Testis (tissue), 2 donors: ENCODE measurements at regions not wholly inside any gene's neighbourhood (a gene's known extent, or its start where the extent isn't known, plus 50 kb on each side); places are given as distances from the start of the nearest gene placed in this dataset.

Source experiments
- DNase-seq: peaks from one replicate; pipeline ENCODE4 v3.0.0-alpha.2; 2019
- H3K27ac ChIP-seq, 2 donors: fragments of 200-600 bp; sonication (generic); one replicate each; pipeline ENCODE4 v1.5.1; 2019
- H3K27me3 ChIP-seq: fragments of 200-600 bp; sonication (generic); one replicate; pipeline ENCODE4 v1.5.1; 2019
- H3K36me3 ChIP-seq: fragments of 200-600 bp; sonication (generic); one replicate; pipeline ENCODE4 v1.5.1; 2017; ENCODE audit warnings: low read depth; ENCODE audit errors: missing control alignments
- H3K4me1 ChIP-seq: fragments of 200-600 bp; sonication (generic); one replicate; pipeline ENCODE4 v1.5.1; 2019
- H3K4me3 ChIP-seq, 2 donors: fragments of 200-600 bp; sonication (generic); one replicate each; pipeline ENCODE4 v1.5.1; 2017 to 2019
- H3K9me3 ChIP-seq: fragments of 200-600 bp; sonication (generic); one replicate; pipeline ENCODE4 v1.5.1; 2017
- POLR2A ChIP-seq: fragments of 450-650 bp; IDR thresholded peaks from one replicate; pipeline ENCODE4 v1.6.1; 2017; ENCODE audit warnings: antibody characterized with exemption, mild to moderate bottlenecking, moderate library complexity
- WGBS, 2 donors: methylation state at CpG; one replicate each; pipeline ENCODE4 v1.1.5; 2018; 5-methylcytosine and 5-hydroxymethylcytosine counted together
- intact Hi-C: fragments of 100-400 bp; cut with DNase I; formaldehyde crosslinking; loops from one replicate; pipeline ENCODE4 v1.15.1; 2023; ENCODE audit warnings: low total_unique reads
- TF ChIP-seq, protein P1 (sequence below), 3 experiments: fragments of 450-650 bp in 2 of 3; fragments of 200-600 bp in 1 of 3; sonication (generic) in 1 of 3; IDR thresholded peaks; one replicate each; pipeline ENCODE4 v1.5.1; 2016 to 2019; ENCODE audit warnings: antibody characterized with exemption in 3 of 3, mild to moderate bottlenecking in 2 of 3, moderate library complexity in 1 of 3

DNA sequence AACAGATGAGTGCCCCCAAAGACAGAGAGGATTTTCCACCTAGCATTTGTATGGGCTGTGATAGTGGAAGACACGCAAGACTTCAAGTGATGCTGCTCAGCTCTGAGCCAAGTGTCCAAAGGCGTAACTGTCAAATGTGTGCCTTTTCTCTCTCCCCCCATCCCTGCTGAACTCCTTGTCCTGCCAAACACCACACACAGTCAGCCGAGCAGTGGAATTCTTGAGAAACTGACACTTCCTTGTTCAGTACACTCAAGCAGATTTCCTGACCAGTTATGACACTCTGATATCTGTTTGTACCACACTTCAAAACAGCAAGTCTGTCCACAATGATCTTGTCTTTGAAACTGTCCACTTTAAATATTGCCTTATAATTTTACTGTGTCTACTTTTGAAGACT lies 166.4 kb downstream of the PIK3R1 start:
- Histone ChIP-seq H3K36me3 (no peaks in the 10 kb centered on the region), H3K9me3 (no peaks in the 10 kb centered on the region), H3K27ac (no peak overlapping the region), H3K27me3 (no peaks in the 10 kb centered on the region), H3K4me1 (no peaks in the 10 kb centered on the region), H3K4me3 (no peak overlapping the region)
- peak; percentile 43 for DNase-seq
- intact Hi-C loops, result no loop called here
- TF ChIP-seq, protein P1, sequence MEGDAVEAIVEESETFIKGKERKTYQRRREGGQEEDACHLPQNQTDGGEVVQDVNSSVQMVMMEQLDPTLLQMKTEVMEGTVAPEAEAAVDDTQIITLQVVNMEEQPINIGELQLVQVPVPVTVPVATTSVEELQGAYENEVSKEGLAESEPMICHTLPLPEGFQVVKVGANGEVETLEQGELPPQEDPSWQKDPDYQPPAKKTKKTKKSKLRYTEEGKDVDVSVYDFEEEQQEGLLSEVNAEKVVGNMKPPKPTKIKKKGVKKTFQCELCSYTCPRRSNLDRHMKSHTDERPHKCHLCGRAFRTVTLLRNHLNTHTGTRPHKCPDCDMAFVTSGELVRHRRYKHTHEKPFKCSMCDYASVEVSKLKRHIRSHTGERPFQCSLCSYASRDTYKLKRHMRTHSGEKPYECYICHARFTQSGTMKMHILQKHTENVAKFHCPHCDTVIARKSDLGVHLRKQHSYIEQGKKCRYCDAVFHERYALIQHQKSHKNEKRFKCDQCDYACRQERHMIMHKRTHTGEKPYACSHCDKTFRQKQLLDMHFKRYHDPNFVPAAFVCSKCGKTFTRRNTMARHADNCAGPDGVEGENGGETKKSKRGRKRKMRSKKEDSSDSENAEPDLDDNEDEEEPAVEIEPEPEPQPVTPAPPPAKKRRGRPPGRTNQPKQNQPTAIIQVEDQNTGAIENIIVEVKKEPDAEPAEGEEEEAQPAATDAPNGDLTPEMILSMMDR (IDR thresholded peaks at IDR 0.05), result no peak
- TF ChIP-seq POLR2A, result no peak
- 56 to 61% methylated on average over 3 of the region's 3 CpGs for WGBS, 2 donors

DNA sequence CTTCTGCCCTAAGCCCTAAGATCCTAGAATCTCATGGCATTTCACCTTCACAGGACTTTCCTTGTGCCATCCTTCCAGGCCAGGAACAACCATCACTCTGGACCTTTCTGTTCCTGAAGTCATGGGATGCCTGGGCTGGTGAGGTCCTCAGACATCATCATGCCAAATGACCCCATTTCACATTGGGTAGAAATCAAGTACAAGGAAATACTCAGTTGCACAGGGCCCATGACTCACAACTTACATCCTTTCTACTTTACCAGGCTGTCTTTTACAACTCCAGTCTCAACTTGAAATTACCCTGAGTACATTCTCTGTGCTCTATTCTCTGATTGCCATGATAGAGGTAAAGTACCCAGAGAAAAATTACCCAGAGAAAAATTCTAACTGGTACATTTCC lies 167.1 kb downstream of the PIK3R1 start:
- TF ChIP-seq, protein P1 (IDR thresholded peaks at IDR 0.05), result no peak
- no peak for TF ChIP-seq POLR2A
- no peaks in the 10 kb centered on the region for H3K9me3 ChIP-seq
- H3K27ac ChIP-seq, result no peak overlapping the region
- no peak for DNase-seq
- H3K4me1 ChIP-seq, result no peaks in the 10 kb centered on the region
- no peaks in the 10 kb centered on the region for H3K36me3 ChIP-seq
- intact Hi-C loops, result no loop called here
- no peaks in the 10 kb centered on the region for H3K27me3 ChIP-seq
- H3K4me3 ChIP-seq, result no peak overlapping the region

DNA sequence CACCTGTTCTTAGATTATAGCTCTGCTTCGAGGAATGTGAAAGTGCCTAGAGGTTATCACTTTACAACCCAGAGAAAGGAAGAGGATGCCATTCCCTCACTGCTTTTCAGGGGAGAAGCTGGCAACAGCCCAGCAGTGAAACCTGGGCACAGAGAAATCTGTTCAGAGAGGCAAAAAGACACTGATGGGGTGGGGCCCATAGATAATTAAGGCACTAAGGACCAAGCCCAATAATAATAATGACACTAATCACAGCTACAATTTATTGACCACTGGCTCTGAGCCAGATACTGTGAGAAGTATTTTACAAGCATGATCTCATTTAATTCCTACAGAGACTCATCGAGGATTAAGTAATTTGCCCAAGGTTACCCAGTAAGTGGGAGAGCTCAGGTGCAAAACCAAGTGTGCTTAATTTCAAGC lies 168.3 kb downstream of the PIK3R1 start:
- WGBS, 2 donors, result 49 to 62% methylated on average over 2 of the region's 2 CpGs
- H3K4me3 ChIP-seq, result no peak overlapping the region
- DNase-seq, result no peak
- TF ChIP-seq, protein P1 (IDR thresholded peaks at IDR 0.05), result no peak
- TF ChIP-seq POLR2A, result no peak
- intact Hi-C loops, result no loop called here
- H3K27ac ChIP-seq, result no peak overlapping the region
- H3K9me3 ChIP-seq, result no peaks in the 10 kb centered on the region
- H3K36me3 ChIP-seq, result no peaks in the 10 kb centered on the region
- H3K27me3 ChIP-seq, result no peaks in the 10 kb centered on the region
- no peaks in the 10 kb centered on the region for H3K4me1 ChIP-seq

DNA sequence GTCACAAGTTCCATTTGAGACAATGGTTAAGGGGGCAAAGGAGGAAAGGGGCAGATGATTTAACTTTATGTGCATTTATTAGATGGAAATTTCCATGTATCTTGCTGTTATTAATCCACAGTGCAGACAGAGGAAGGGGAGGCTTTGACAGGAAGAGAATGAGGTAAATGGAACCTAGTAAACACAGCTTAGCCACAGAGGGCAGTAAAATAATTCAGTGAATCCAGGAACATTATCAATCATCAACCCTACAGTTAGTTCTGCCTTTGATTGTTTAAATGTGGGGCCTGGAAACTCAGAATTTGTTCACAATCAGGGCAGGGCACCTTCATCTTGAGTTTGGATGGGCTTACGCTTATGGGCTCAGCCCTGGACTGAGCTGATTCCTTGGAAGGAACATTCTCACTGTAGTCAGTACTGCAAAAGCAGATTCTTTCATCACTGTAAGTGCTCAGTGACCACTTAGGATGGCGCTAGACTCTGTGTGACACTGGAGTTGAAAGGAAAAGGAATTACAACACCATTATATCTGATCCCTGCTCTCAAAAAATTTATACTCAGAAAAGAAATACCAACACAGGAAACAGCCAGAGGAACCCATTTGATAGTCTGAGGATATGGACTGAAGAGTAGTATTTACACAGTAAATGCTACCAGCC lies 169.5 kb downstream of the PIK3R1 start:
- intact Hi-C loops, result no loop called here
- Histone ChIP-seq H3K4me3 (no peak overlapping the region), H3K9me3 (no peaks in the 10 kb centered on the region), H3K4me1 (no peaks in the 10 kb centered on the region), H3K27ac (no peak overlapping the region), H3K27me3 (no peaks in the 10 kb centered on the region), H3K36me3 (no peaks in the 10 kb centered on the region)
- DNase-seq, result no peak
- TF ChIP-seq, protein P1 (IDR thresholded peaks at IDR 0.05), result no peak
- TF ChIP-seq POLR2A, result no peak
- 98 to 100% methylated on average over 2 of the region's 2 CpGs for WGBS, 2 donors

DNA sequence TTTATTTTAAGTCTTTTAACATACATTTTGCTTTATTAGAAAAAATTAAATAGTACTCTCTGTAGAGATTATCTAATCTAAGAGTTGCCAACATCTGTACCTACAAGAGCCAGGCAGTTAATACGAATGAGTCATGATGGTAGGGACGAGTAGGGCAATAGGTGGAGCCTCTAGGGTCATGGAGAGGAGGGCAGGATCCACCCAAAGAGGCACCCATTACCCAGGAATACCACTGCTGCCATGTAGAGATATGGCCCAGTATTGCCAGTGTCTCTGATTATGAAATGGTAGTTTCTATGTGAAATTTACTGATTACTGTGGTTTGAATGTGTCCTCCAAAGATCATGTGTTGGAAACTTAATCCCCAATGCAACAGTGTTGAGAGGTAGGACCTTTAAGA lies 170.4 kb downstream of the PIK3R1 start:
- Histone ChIP-seq H3K36me3 (no peaks in the 10 kb centered on the region), H3K4me3 (no peak overlapping the region), H3K27me3 (no peaks in the 10 kb centered on the region), H3K27ac (no peak overlapping the region), H3K4me1 (no peaks in the 10 kb centered on the region), H3K9me3 (no peaks in the 10 kb centered on the region)
- DNase-seq, result no peak
- intact Hi-C loops, result no loop called here
- no peak for TF ChIP-seq POLR2A
- TF ChIP-seq, protein P1 (IDR thresholded peaks at IDR 0.05), result no peak
- 85 to 90% methylated on average over 2 of the region's 2 CpGs for WGBS, 2 donors
